Common myeloid progenitor, CD34-positive (primary cell): ENCODE measurements at regions not wholly inside any gene's neighbourhood (a gene's known extent, or its start where the extent isn't known, plus 50 kb on each side); places are given as distances from the start of the nearest gene placed in this dataset.
A peak's percentile ranks its signal among the peaks of the same experiment; 100 is the strongest.

Source experiments
- CTCF ChIA-PET: fragments of 350-600 bp; sonication (Branson Sonifier 250); formaldehyde crosslinking; loops from one replicate; lab custom pipeline; 2021; ENCODE audit warnings: antibody characterized with exemption; lab: Charles Lee
- POLR2A ChIA-PET: fragments of 350-600 bp; sonication (Branson Sonifier 250); formaldehyde crosslinking; loops from one replicate; lab custom pipeline; 2021; ENCODE audit warnings: antibody characterized with exemption; lab: Charles Lee
- DNase-seq, 3 donors: peaks; one replicate each; pipeline versions ENCODE4 v3.0.0 to v3.0.0-alpha.2; 2013
- H3K27ac ChIP-seq, 2 experiments: 1 replicate in 1 of 2; 2 replicates in 1 of 2; pipeline ENCODE4 v1.7.0; 2013; ENCODE audit warnings: inconsistent platforms in 2 of 2, low read length in 2 of 2, mild to moderate bottlenecking in 2 of 2, low read depth in 1 of 2, moderate library complexity in 1 of 2; ENCODE audit not compliant: severe bottlenecking in 2 of 2, insufficient read depth in 1 of 2, poor library complexity in 1 of 2
- H3K27me3 ChIP-seq, 5 experiments: replicated peaks in 2 of 5; 1 replicate in 3 of 5; 2 replicates in 2 of 5; pipeline versions ENCODE4 v1.6.1 to v1.7.0; 2013; ENCODE audit warnings: low read length in 4 of 5, mild to moderate bottlenecking in 2 of 5, moderate library complexity in 2 of 5, inconsistent platforms in 1 of 5; ENCODE audit not compliant: insufficient read depth in 5 of 5, control insufficient read depth in 4 of 5
- H3K36me3 ChIP-seq, 4 experiments: 1 replicate in 2 of 4; 2 replicates in 2 of 4; pipeline versions ENCODE4 v1.6.1 to v1.7.0; 2013; ENCODE audit warnings: low read length in 3 of 4, control low read depth in 1 of 4, mild to moderate bottlenecking in 1 of 4; ENCODE audit not compliant: control insufficient read depth in 4 of 4, insufficient read depth in 4 of 4
- H3K4me1 ChIP-seq, 4 experiments: 1 replicate in 3 of 4; 2 replicates in 1 of 4; pipeline versions ENCODE4 v1.6.1 to v1.7.1; 2013; ENCODE audit warnings: low read length in 3 of 4, mild to moderate bottlenecking in 3 of 4, control low read depth in 1 of 4, inconsistent platforms in 1 of 4, moderate library complexity in 1 of 4; ENCODE audit not compliant: control insufficient read depth in 4 of 4, insufficient read depth in 4 of 4; ENCODE audit errors: control extremely low read depth in 1 of 4
- H3K4me3 ChIP-seq, 7 experiments: 1 replicate in 4 of 7; 2 replicates in 3 of 7; pipeline versions ENCODE4 v1.5.1 to v1.7.0; 2013; ENCODE audit warnings: mild to moderate bottlenecking in 7 of 7, low read length in 6 of 7, moderate library complexity in 6 of 7, inconsistent platforms in 2 of 7, low read depth in 2 of 7, control low read depth in 1 of 7; ENCODE audit not compliant: insufficient read depth in 4 of 7, control insufficient read depth in 1 of 7; ENCODE audit errors: extremely low read depth in 1 of 7
- H3K9me3 ChIP-seq, 5 experiments: 1 replicate in 4 of 5; 2 replicates in 1 of 5; pipeline versions ENCODE4 v1.6.1 to v1.7.1; 2013; ENCODE audit warnings: low read length in 4 of 5, mild to moderate bottlenecking in 2 of 5, inconsistent platforms in 1 of 5, low read depth in 1 of 5, moderate library complexity in 1 of 5; ENCODE audit not compliant: control insufficient read depth in 4 of 5, insufficient read depth in 2 of 5; ENCODE audit errors: control extremely low read depth in 1 of 5
- WGBS: methylation state at CpG from one replicate; pipeline ENCODE4 v1.1.5; 2013; ENCODE audit not compliant: insufficient coverage; 5-methylcytosine and 5-hydroxymethylcytosine counted together

GRCh38 chr3:16794257-16794656 lies 90.5 kb upstream of the PLCL2 start:
- no peaks in the 10 kb centered on the region for H3K36me3 ChIP-seq
- no peak overlapping the region for H3K27ac ChIP-seq
- POLR2A ChIA-PET, result interaction anchor here (0.5 kb wide), 1 partner anchor 356 kb away, joined by 4 read pairs; no protein-coding TSS in a partner anchor
- CTCF ChIA-PET, result no interaction called here
- H3K27me3 ChIP-seq, result no peaks in the 10 kb centered on the region
- no peak overlapping the region for H3K4me3 ChIP-seq
- no peaks in the 10 kb centered on the region for H3K4me1 ChIP-seq
- peak in 2 of 3 donors; percentile 20 to 48 for DNase-seq
- no peaks in the 10 kb centered on the region for H3K9me3 ChIP-seq

GRCh38 chr3:16795581-16795980 lies 89.2 kb upstream of the PLCL2 start:
- Histone ChIP-seq H3K36me3 (no peaks in the 10 kb centered on the region), H3K9me3 (no peaks in the 10 kb centered on the region), H3K4me1 (peaks cover 0 to 9% (median 4%) of the 10 kb centered on the region in 4 experiments), H3K4me3 (no peak overlapping the region), H3K27ac (no peak overlapping the region), H3K27me3 (no peaks in the 10 kb centered on the region)
- ChIA-PET POLR2A (no interaction called here), CTCF (no interaction called here)
- DNase-seq, result peak in 1 of 3 donors; percentile 17
- WGBS, result no CpG with 5 or more reads among the region's 2 CpGs

DNA sequence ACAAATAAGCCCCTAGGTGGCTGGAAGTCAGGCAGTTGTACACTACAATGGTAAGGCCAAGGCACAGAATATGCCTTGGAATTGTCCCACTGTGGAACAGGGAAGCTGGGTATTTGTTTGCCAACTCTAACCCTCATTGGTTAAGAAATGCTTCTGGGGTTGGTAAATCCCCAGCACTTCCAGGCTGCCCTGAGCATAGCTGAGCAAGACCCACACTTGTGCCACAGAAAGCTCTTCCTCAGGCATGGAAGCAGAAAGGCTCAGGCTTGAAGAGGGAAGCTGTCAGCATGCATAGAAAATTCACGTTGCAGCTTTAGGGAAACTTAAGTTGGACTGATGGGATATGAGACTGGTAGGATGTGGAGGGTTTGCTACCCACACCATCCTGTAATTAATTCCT lies 86.9 kb upstream of the PLCL2 start:
- Histone ChIP-seq H3K4me1 (peaks cover 2 to 29% (median 15%) of the 10 kb centered on the region in 4 experiments), H3K27ac (no peak overlapping the region), H3K9me3 (no peaks in the 10 kb centered on the region), H3K27me3 (no peaks in the 10 kb centered on the region), H3K36me3 (no peaks in the 10 kb centered on the region), H3K4me3 (no peak overlapping the region)
- ChIA-PET POLR2A (no interaction called here), CTCF (no interaction called here)
- no peak for DNase-seq
- no CpG with 5 or more reads among the region's 1 CpG for WGBS

GRCh38 chr3:16798738-16799137 lies 86.0 kb upstream of the PLCL2 start:
- no peaks in the 10 kb centered on the region for H3K36me3 ChIP-seq
- POLR2A ChIA-PET, result no interaction called here
- no peak for DNase-seq
- H3K27ac ChIP-seq, result no peak overlapping the region
- H3K9me3 ChIP-seq, result no peaks in the 10 kb centered on the region
- CTCF ChIA-PET, result no interaction called here
- peaks cover 2 to 29% (median 15%) of the 10 kb centered on the region in 4 experiments for H3K4me1 ChIP-seq
- H3K4me3 ChIP-seq, result no peak overlapping the region
- no peaks in the 10 kb centered on the region for H3K27me3 ChIP-seq
- 100% methylated on average over 2 of the region's 4 CpGs for WGBS

- WGBS, result 100% methylated on average over 2 of the region's 3 CpGs
- DNase-seq, result no peak
- Histone ChIP-seq H3K4me3 (no peak overlapping the region), H3K9me3 (no peaks in the 10 kb centered on the region), H3K36me3 (no peaks in the 10 kb centered on the region), H3K27me3 (no peaks in the 10 kb centered on the region), H3K4me1 (peaks cover 2 to 29% (median 15%) of the 10 kb centered on the region in 4 experiments), H3K27ac (no peak overlapping the region)
- ChIA-PET CTCF (no interaction called here), POLR2A (no interaction called here)
Observed at GRCh38 chr3:16800361-16800760, 84.4 kb upstream of the PLCL2 start.

- DNase-seq, result peak; percentile 69 to 91 (median 89)
- Histone ChIP-seq H3K4me3 (no peak overlapping the region), H3K36me3 (no peaks in the 10 kb centered on the region), H3K4me1 (peaks cover 2 to 29% (median 15%) of the 10 kb centered on the region in 4 experiments), H3K27me3 (no peaks in the 10 kb centered on the region), H3K27ac (no peak overlapping the region), H3K9me3 (no peaks in the 10 kb centered on the region)
- ChIA-PET POLR2A (no interaction called here), CTCF (interaction anchor here (1.5 to 1.6 kb wide), 2 partner anchors 8 to 38 kb away, joined by 3 to 4 read pairs; no protein-coding TSS in a partner anchor)
- WGBS, result no CpG with 5 or more reads among the region's 1 CpG
Observed at GRCh38 chr3:16801223-16801622, 83.5 kb upstream of the PLCL2 start.

DNA sequence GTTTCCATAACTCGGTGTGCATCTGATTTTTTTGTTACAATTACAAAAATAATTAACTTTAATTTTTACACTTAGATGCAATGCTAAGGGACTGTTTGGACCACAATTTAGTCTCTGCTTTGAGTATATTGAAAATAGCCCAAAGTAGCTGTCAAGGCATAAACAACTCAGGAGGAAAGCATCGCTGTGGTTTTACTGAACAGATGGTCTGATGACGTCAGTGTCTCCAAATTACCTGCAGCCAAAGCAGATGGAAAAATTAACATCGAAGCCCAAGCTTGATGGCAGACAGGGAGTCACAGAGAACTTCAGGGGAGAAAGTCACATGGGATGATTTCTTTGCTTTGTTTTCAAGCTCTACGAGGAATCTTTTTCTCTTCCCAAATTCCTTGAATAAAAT lies 83.1 kb upstream of the PLCL2 start:
- no peaks in the 10 kb centered on the region for H3K27me3 ChIP-seq
- no peak overlapping the region for H3K27ac ChIP-seq
- DNase-seq, result peak; percentile 50 to 89 (median 83)
- H3K4me1 ChIP-seq, result peaks cover 2 to 29% (median 15%) of the 10 kb centered on the region in 4 experiments
- 0% methylated on average over 1 of the region's 5 CpGs for WGBS
- no peaks in the 10 kb centered on the region for H3K9me3 ChIP-seq
- POLR2A ChIA-PET, result no interaction called here
- H3K4me3 ChIP-seq, result no peak overlapping the region
- H3K36me3 ChIP-seq, result no peaks in the 10 kb centered on the region
- CTCF ChIA-PET, result interaction anchor here (1.2 to 1.6 kb wide), 4 partner anchors 9 to 37 kb away, joined by 3 to 4 read pairs (median 3); no protein-coding TSS in a partner anchor
